WTC11 (cell line): ENCODE measurements at regions not wholly inside any gene's neighbourhood (a gene's known extent, or its start where the extent isn't known, plus 50 kb on each side); places are given as distances from the start of the nearest gene placed in this dataset.

Source experiments
- ATAC-seq: fragments of 200-7000 bp; cut with Tn5 transposase; 2 replicates; pipeline ENCODE4 v1.10.0; 2021; ENCODE audit warnings: mild to moderate bottlenecking, moderate library complexity
- CTCF ChIA-PET: fragments of 300-600 bp; sonication (Branson Sonifier 250); formaldehyde crosslinking; loops from one replicate; lab custom pipeline; 2021; ENCODE audit warnings: antibody characterized with exemption; lab: Charles Lee
- POLR2A ChIA-PET: fragments of 350-600 bp; sonication (Branson Sonifier 250); formaldehyde crosslinking; loops from one replicate; lab custom pipeline; 2021; ENCODE audit warnings: antibody characterized with exemption; lab: Charles Lee
- DNase-seq: peaks from one replicate; pipeline ENCODE4 v3.0.0; 2021; ENCODE audit warnings: low spot score
- H3K27ac Mint-ChIP-seq: 2 replicates; pipeline ENCODE4 v1.8.0; 2021; ENCODE audit warnings: mixed read lengths
- H3K27me3 Mint-ChIP-seq: 2 replicates; pipeline ENCODE4 v1.8.0; 2021; ENCODE audit warnings: low read depth, mild to moderate bottlenecking, moderate library complexity, mixed read lengths
- H3K36me3 Mint-ChIP-seq: 2 replicates; pipeline ENCODE4 v1.8.0; 2021; ENCODE audit warnings: mixed read lengths
- H3K4me1 Mint-ChIP-seq: 2 replicates; pipeline ENCODE4 v1.8.0; 2022; ENCODE audit warnings: mixed read lengths
- H3K4me3 Mint-ChIP-seq: 2 replicates; pipeline ENCODE4 v1.8.0; 2021; ENCODE audit warnings: mild to moderate bottlenecking, moderate library complexity, mixed read lengths
- H3K9me3 Mint-ChIP-seq: 2 replicates; pipeline ENCODE4 v1.8.0; 2021; ENCODE audit warnings: mixed read lengths
- ATF2 ChIP-seq: sonication (generic); formaldehyde crosslinking; IDR thresholded peaks from 2 replicates; pipeline ENCODE4 v1.8.1; 2022; ENCODE audit warnings: low read depth, missing genetic modification reagents, borderline replicate concordance
- HMGA2 ChIP-seq: fragments of 250-450 bp; sonication (Bioruptor Pico); IDR thresholded peaks from 2 replicates; pipeline ENCODE4 v1.4.0; 2021; ENCODE audit warnings: mild to moderate bottlenecking, moderate library complexity
- MXD4 ChIP-seq: fragments of 250-450 bp; sonication (Bioruptor Pico); IDR thresholded peaks from 2 replicates; pipeline ENCODE4 v1.8.0; 2021; ENCODE audit warnings: mild to moderate bottlenecking, moderate library complexity, borderline replicate concordance
- SOX15 ChIP-seq: fragments of 250-450 bp; sonication (Bioruptor Pico); IDR thresholded peaks from 2 replicates; pipeline ENCODE4 v1.9.0; 2021; ENCODE audit warnings: mild to moderate bottlenecking
- TCF7 ChIP-seq: sonication (generic); formaldehyde crosslinking; IDR thresholded peaks from 2 replicates; pipeline ENCODE4 v1.8.0; 2022; ENCODE audit warnings: mild to moderate bottlenecking, low read depth, missing genetic modification reagents, moderate library complexity
- TEAD4 ChIP-seq: sonication (generic); formaldehyde crosslinking; IDR thresholded peaks from 2 replicates; pipeline ENCODE4 v1.8.0; 2022; ENCODE audit warnings: mild to moderate bottlenecking, missing genetic modification reagents
- ZBTB43 ChIP-seq: sonication (generic); formaldehyde crosslinking; IDR thresholded peaks from 2 replicates; pipeline ENCODE4 v1.8.1; 2023; ENCODE audit warnings: mild to moderate bottlenecking, missing genetic modification reagents
- ZNF138 ChIP-seq: sonication (generic); formaldehyde crosslinking; conservative IDR thresholded peaks from 2 replicates; pipeline ENCODE4 v1.8.1; 2022; ENCODE audit warnings: mild to moderate bottlenecking, moderate library complexity, missing genetic modification reagents
- ZNF317 ChIP-seq: sonication (generic); formaldehyde crosslinking; IDR thresholded peaks from 2 replicates; pipeline ENCODE4 v1.8.1; 2023; ENCODE audit warnings: low read depth, mild to moderate bottlenecking, moderate library complexity, missing genetic modification reagents, borderline replicate concordance
- TF ChIP-seq, protein P1 (sequence below): sonication (generic); formaldehyde crosslinking; IDR thresholded peaks from 2 replicates; pipeline ENCODE4 v1.8.1; 2023; ENCODE audit warnings: mild to moderate bottlenecking, missing genetic modification reagents, moderate library complexity
- TF ChIP-seq, protein P2 (sequence below): sonication (generic); formaldehyde crosslinking; IDR thresholded peaks from 2 replicates; pipeline ENCODE4 v1.8.0; 2022; ENCODE audit warnings: mild to moderate bottlenecking, missing genetic modification reagents
- TF ChIP-seq, protein P3 (sequence below): sonication (generic); formaldehyde crosslinking; IDR thresholded peaks from 2 replicates; pipeline ENCODE4 v1.8.1; 2023; ENCODE audit warnings: mild to moderate bottlenecking, missing genetic modification reagents, moderate library complexity
- TF ChIP-seq, protein P4 (sequence below): sonication (generic); formaldehyde crosslinking; IDR thresholded peaks from 2 replicates; pipeline ENCODE4 v1.8.1; 2023; ENCODE audit warnings: mild to moderate bottlenecking, missing genetic modification reagents, borderline replicate concordance

DNA sequence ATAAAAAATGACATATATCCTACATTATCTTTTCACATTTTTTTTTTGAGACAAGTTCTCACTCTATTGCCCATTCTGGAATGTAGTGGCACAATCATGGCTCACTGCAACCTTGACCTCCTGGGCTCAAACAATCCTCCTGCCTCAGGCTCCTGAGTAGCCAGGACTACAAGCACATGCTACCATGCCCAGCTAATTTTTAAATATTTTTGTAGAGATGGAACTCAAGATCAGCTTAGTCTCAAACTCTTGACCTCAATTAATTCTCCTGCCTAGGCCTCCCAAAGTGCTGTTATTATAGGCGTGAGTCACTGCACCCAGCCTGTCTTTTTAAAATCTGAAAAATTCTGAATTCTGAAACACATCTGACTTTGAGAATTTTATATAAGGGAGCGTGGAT is 241.9 kb upstream of the DCN start:
- H3K27ac Mint-ChIP-seq: no peak overlapping the region
- TF ChIP-seq ZBTB43 (CRISPR knock-in tag) (no peak), TEAD4 (no peak), SOX15 (CRISPR knock-in tag) (no peak), TCF7 (CRISPR knock-in tag) (no peak), HMGA2 (no peak), ZNF317 (no peak), ZNF138 (CRISPR knock-in tag) (no peak), MXD4 (CRISPR knock-in tag) (no peak), ATF2 (CRISPR knock-in tag) (no peak)
- TF ChIP-seq, protein P1, sequence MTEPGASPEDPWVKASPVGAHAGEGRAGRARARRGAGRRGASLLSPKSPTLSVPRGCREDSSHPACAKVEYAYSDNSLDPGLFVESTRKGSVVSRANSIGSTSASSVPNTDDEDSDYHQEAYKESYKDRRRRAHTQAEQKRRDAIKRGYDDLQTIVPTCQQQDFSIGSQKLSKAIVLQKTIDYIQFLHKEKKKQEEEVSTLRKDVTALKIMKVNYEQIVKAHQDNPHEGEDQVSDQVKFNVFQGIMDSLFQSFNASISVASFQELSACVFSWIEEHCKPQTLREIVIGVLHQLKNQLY (CRISPR knock-in tag): no peak
- TF ChIP-seq, protein P2, sequence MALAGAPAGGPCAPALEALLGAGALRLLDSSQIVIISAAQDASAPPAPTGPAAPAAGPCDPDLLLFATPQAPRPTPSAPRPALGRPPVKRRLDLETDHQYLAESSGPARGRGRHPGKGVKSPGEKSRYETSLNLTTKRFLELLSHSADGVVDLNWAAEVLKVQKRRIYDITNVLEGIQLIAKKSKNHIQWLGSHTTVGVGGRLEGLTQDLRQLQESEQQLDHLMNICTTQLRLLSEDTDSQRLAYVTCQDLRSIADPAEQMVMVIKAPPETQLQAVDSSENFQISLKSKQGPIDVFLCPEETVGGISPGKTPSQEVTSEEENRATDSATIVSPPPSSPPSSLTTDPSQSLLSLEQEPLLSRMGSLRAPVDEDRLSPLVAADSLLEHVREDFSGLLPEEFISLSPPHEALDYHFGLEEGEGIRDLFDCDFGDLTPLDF: no peak
- TF ChIP-seq, protein P3, sequence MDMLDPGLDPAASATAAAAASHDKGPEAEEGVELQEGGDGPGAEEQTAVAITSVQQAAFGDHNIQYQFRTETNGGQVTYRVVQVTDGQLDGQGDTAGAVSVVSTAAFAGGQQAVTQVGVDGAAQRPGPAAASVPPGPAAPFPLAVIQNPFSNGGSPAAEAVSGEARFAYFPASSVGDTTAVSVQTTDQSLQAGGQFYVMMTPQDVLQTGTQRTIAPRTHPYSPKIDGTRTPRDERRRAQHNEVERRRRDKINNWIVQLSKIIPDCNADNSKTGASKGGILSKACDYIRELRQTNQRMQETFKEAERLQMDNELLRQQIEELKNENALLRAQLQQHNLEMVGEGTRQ (CRISPR knock-in tag): no peak
- ATAC-seq (no peak), DNase-seq (no peak)
- H3K4me1 Mint-ChIP-seq: peaks cover 22% of the 10 kb centered on the region
- no peaks in the 10 kb centered on the region for H3K27me3 Mint-ChIP-seq
- no peaks in the 10 kb centered on the region for H3K36me3 Mint-ChIP-seq
- ChIA-PET CTCF (no interaction called here), POLR2A (no interaction called here)
- no peak overlapping the region for H3K4me3 Mint-ChIP-seq
- no peaks in the 10 kb centered on the region for H3K9me3 Mint-ChIP-seq

- H3K27me3 Mint-ChIP-seq: no peaks in the 10 kb centered on the region
- no peaks in the 10 kb centered on the region for H3K9me3 Mint-ChIP-seq
- ATAC-seq (no peak), DNase-seq (no peak)
- CTCF ChIA-PET: interaction anchor here (1.3 kb wide), 1 partner anchor 42 kb away, joined by 8 read pairs; no protein-coding TSS in a partner anchor
- POLR2A ChIA-PET: interaction anchor here (0.6 kb wide), 1 partner anchor 173 kb away, joined by 5 read pairs; no protein-coding TSS in a partner anchor
- TF ChIP-seq, protein P4, sequence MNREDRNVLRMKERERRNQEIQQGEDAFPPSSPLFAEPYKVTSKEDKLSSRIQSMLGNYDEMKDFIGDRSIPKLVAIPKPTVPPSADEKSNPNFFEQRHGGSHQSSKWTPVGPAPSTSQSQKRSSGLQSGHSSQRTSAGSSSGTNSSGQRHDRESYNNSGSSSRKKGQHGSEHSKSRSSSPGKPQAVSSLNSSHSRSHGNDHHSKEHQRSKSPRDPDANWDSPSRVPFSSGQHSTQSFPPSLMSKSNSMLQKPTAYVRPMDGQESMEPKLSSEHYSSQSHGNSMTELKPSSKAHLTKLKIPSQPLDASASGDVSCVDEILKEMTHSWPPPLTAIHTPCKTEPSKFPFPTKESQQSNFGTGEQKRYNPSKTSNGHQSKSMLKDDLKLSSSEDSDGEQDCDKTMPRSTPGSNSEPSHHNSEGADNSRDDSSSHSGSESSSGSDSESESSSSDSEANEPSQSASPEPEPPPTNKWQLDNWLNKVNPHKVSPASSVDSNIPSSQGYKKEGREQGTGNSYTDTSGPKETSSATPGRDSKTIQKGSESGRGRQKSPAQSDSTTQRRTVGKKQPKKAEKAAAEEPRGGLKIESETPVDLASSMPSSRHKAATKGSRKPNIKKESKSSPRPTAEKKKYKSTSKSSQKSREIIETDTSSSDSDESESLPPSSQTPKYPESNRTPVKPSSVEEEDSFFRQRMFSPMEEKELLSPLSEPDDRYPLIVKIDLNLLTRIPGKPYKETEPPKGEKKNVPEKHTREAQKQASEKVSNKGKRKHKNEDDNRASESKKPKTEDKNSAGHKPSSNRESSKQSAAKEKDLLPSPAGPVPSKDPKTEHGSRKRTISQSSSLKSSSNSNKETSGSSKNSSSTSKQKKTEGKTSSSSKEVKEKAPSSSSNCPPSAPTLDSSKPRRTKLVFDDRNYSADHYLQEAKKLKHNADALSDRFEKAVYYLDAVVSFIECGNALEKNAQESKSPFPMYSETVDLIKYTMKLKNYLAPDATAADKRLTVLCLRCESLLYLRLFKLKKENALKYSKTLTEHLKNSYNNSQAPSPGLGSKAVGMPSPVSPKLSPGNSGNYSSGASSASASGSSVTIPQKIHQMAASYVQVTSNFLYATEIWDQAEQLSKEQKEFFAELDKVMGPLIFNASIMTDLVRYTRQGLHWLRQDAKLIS (CRISPR knock-in tag): no peak
- no peak overlapping the region for H3K4me3 Mint-ChIP-seq
- peaks cover 22% of the 10 kb centered on the region for H3K4me1 Mint-ChIP-seq
- H3K36me3 Mint-ChIP-seq: no peaks in the 10 kb centered on the region
- no peak overlapping the region for H3K27ac Mint-ChIP-seq
Measured at GRCh38 chr12:91423693-91424050, 241.1 kb upstream of the DCN start.
